ENCODE measurements at regions not wholly inside any gene's neighbourhood (a gene's known extent, or its start where the extent isn't known, plus 50 kb on each side); places are given as distances from the start of the nearest gene placed in this dataset.

DNA sequence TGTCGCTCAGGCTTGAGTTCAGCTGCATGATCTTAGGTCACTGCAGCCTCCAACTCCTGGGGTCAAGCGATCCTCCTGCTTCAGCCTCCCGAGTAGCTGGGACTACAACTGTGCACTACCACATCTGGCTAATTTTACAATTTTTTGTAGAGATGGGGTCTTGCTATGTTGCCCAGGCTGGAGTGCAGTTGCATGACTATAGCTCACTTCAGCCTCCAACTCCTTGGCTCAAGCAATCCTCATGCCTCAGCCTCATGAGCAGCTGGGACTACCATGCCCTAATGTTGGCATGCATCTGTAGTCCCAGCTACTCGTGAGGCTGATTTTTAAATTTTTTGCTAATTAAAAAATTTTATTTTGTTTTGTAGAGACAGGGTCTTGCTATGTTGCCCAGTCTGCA lies 101.9 kb upstream of the NPTX2 start:
- DNase-seq (ENCODE audit: low read depth): no peak

DNA sequence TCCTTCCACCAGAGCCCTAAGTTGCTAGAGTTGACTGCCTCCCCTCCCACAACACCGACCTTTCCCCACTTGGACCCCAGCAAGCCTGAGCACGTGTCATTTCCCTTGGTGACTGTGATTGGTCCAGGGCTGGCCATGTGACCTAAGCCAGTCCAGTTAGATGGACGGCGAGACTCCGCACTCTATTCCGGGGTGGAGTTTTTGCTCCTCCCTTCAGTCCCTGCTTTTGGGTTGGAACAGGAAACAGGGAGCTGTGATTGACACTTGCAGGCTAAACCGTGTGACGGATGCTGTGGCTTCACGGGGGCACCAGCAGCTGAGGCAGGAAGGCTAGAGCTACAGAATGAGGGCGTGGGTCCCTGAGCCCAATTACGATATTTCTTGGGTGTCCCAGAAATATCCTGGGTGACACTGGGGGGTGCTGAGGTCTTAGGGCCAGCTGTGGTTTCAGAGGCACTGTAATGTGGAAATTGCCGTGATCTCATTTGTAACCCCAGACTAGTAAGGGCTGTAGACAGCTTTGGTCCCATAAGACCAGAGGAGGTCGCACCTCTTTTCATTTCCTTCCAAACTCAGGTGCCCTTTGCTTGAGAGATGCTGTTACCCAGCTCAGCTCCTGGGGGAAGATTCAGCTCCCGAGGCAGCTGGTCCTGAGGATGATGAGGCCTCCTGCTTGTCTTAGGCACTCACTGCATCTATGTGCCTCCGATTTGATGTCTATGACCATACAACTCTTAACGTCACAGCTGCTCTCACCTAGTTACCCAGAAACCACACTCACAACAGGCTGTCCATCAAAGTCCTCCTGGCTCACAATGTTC lies 102.7 kb upstream of the NPTX2 start:
- no peak for DNase-seq (ENCODE audit: low read depth)

DNA sequence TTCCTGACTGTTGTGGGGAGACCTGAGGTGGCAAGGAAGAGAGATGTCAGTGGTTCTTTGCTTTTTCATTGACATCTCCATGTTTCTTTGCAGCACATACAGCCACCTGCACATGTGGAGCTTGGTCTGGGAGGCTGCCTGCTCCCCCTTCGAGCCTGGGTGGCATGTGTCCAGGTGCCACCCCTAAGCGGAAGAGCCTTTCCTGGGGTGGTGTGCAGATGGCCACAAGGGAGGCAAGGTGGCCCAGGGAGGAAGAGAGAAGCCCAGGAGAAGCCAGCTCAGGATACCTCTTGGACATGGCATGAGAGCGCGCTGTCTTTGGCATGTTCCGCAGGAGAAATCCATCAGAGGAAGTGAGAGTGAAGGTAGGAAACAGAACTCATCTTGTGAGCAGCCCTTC lies 105.9 kb upstream of the NPTX2 start:
- DNase-seq (ENCODE audit: low read depth): no peak

DNA sequence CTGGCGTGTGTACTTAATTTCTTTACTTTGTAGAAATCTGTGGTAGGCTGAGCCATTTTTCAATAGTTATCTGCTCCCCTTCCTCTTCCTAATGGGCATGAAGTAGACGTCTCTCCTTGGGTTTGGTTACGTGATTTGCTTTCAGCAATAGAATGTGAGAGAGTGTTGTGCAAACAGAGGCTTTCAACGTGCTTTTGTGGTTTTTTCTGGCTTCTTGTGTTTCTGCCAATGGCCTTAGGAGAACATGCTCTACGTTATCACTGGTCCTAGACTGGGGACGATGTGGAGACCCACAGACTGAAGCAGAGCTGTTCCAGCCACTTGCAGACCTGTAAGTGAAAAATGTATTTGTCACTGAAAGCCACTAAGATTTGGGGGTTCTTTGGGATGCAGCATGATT lies 107.2 kb upstream of the NPTX2 start:
- no peak for DNase-seq (ENCODE audit: low read depth)

DNA sequence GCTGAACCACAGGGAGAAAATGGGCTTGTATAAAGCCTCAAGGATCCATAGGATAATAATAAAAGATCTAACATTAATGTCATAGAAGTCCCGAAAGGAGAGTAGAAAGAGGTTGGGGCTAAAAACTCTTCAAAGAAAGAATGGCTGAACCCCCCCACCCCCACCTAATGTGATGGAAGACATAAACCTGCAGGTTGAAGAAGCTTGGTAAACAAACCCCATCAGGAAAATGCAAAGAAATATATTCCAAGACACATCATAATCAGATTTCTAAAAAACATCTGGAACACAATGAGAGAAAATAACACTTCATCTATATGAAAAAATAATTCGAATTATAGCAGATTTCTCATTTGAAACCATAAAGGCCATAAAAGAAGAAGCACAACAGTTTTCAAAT lies 105.6 kb upstream of the BAIAP2L1 start:
- DNase-seq (ENCODE audit: low read depth): no peak

DNA sequence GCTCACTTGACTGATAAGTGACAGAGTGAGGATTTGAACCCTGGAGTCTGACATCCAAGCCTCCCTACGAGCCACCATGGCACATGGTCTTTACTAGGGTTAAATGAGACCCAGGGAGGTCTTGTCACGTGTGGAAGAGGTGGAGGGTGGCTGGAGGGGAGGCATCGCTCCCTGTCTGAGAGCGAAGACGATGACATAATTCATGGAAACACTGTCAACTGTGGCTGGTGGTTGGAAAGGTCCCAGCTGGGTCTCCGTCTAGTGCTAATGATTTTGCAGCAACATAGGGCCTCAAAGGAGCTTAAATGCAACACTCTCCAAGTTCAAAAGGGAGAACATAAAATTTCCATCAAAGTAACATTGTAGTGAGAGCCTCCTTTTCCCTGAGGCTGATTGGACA lies 99.9 kb upstream of the BAIAP2L1 start:
- no peak for DNase-seq (ENCODE audit: low read depth)

DNA sequence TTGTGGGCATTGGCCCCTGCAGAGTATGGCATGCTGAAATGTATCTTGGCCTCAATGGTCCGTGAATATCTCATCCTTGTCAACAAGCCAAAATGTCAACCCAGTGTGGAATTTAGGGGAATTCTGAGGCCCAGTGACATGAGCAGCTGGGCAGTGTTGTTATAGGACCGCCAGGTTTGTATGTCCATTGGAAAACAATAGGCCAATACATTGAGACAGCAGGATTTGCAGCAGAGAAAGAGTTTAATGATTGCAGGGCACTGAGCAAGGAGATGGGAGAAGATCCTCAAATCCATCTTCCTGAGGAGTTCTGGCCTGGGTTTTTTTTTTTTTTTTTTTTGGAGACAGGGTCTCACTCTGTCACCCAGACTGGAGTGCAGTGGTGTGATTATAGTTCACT lies 95.7 kb upstream of the BAIAP2L1 start:
- no peak for DNase-seq (ENCODE audit: low read depth)

DNA sequence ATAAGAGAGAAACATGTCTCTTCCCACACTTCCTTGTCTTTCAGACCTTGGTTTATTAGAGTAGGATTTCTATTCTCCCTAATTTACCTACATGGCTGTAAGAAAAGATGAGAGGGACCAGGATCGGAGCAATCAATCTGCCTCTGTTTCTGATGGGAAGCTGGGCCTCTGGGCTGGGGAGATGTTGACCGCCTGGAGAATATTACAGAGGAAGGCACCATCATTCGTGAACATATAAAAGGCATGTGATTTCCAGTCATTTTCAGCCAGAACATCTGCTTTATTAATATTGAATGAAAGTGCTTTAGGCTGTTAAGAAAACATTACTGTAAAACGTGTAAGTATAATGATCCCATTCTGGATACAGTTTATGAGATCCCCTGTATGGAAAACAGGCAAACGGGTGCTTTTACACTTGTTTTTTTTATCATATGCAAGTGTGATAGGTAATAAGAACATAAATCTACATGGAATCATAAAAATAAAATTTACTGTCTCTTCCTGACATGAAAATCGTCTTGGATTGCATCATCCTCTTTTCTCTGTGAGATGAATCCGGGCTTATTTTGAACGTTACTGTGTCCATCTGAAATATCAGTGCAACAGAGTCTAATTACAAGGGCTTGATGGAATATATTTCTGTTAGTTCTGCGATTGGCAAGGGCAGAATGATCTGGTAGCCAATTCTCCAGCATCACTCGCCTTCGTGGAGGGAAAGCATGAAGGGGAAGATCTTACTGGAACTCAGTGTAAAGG lies 94.5 kb upstream of the BAIAP2L1 start:
- DNase-seq (ENCODE audit: low read depth): no peak

DNA sequence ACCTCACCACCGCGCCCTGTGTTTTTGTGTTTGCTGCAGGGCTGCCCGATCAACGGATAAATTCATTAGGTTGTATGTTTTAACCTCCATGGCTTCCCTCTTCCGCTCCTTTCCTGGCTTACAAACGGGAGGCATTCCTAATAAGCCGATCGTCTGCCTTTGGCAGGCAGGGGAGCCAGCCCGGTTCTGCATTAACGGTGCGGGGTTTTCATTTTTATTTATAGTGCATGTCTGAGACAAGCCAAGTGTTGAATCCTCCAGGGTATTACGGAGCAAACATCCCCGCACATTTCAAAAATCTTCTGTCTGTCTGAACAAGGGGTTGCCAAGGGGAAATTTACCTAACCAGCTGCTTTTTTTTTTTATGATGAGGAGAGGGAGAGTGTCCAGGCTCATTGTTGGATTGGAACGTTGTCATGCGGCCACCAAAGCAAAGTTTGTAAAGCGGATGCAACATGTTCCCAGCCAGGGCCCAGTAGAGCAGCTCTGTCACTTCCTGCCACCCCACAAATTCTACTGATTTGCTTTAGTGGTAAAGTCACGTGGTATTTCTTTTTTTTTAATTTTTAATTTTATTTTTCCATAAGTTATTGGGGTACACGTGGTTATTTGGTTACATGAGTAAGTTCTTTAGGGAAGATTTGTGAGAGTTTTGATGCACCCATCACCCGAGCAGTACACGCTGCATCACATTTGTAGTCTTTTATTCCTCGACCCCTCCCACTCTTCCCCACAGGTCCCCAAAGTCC lies 92.3 kb upstream of the BAIAP2L1 start:
- no peak for DNase-seq (ENCODE audit: low read depth)

DNA sequence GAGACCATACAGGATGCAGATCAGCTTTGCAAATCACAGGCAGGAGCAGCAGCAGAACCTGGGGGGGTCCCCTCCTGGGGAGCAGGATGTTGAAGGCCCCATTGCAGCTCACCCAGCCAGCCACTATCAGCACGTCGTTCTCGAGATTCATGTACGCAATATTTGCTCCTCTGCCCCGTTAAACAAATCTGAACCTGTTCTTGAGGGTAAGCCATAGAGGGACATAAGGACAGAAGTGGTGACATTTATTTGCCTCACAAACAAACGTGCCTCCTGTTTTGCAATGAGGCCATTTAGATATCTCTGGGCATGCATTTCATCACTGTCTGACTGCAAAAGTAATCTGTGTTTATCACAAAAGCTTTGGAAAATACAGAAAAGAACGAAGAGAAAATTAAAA lies 87.3 kb upstream of the BAIAP2L1 start:
- DNase-seq (ENCODE audit: low read depth): no peak

DNA sequence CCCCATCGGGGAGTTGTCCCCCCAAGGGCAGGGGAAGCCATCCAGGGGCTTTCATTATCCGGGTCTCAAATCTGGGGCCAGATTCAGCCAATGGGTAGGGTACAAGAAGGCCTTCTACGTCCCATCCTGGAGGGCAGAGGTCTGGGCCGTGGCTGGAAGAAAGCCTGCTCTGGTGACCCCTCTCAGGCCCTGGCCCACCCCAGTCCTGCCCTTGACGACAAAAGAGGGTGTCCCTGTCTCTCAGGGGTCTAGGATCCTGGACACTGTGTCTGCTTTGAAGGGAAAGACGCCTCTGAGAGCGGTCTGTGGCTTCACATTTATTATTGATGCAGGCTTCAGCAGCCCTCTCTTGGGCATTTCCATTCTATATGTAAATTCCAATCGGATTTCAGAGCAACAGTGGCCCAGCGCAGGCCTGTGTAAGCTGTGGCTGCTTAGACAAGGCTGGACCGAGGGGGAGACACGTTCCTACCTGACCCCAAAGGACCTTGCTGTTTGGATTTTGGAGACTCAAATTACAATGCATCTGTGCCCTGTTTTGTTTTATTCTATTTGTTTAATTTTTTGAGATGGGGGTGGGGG lies 83.2 kb upstream of the BAIAP2L1 start:
- no peak for DNase-seq (ENCODE audit: low read depth)

DNA sequence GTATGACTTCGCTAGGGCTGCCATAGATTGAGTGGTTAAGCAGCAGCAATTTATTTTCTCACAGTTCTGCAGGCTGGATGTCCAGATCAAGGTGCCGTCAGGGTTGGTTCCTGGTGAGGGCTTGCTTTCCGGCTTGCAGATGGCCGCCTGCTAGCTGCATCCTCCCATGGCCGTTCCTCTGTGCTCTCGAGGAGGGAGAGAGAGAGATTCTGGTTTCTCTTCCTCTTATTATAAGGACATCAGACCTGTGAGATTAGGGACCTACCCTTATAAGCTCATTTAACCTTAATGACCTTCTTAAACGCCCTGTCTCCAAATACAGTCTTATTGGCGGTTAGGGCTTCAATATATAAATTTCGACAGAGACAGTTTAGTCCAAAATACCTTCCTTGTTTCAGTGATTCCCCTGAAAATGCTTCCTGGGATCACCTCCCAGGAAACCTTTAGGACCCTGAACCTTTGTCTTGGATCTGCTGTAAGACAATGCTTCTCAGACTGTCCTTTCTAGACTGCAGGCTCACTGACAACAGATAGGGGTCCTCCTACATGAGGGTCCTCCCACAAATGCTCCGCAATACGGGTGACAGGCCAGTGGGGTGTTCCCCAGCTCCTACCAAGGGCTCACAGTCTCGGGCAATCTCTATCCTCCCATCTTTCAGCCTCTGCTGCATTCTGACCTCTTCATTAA lies 82.5 kb upstream of the BAIAP2L1 start:
- no peak for DNase-seq (ENCODE audit: low read depth)

DNA sequence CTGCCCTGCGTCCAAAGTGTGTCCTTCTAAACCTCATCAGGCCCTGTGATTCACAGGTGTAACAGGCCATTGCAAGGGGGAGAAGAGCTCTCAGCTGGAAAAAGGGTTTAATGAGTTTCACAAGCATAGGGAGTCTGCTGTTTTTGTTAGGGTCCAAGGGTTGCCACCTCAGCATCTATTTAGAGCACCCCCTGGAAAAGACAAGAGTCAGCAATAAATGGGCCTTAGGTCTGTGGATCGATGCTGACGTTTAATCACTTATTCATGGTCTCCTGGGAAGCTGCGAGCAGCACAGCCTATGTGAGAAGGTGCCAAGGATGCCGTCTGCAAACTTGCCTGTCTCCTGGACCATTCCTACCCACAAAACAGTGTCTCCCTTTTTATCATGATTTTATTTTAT lies 78.4 kb upstream of the BAIAP2L1 start:
- DNase-seq (ENCODE audit: low read depth): no peak

DNA sequence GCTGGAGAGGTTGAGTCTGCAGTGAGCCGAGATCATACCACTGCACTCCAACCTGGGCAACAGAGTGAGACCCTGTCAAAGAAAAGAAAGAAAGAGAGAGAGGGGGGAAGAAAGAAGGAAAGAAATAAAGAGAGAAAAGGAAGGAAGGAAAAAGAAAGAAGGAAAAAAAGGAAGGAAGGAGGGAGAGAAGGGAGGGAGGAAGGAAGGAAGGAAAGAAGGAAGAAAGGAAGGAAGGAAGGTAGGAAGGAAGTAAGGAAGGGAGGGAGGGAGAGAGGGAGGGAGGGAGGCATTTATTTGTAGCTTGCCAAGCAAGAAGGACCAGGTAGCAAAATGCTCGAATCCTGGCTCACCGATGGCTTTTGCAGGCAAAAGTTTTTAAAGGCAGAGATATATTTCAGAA lies 74.5 kb upstream of the BAIAP2L1 start:
- DNase-seq (ENCODE audit: low read depth): no peak

DNA sequence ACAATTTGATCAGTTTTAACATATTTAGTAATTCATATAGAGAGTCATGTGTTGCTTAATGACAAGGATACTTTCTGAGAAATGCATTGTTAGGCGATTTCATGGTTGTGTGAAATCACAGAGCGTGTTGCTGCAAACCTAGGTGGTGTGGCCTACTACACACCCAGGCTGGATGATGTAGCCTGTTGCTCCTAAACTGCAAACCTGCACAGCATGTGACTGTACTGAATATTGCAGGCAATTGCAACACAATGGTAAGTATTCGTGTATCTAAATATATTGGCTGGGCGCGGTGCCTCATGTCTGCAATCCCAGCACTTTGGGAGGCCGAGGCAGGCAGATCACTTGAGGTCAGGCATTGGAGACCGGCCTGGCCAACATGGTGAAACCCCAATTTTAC lies 73.7 kb upstream of the BAIAP2L1 start:
- DNase-seq (ENCODE audit: low read depth): no peak

DNA sequence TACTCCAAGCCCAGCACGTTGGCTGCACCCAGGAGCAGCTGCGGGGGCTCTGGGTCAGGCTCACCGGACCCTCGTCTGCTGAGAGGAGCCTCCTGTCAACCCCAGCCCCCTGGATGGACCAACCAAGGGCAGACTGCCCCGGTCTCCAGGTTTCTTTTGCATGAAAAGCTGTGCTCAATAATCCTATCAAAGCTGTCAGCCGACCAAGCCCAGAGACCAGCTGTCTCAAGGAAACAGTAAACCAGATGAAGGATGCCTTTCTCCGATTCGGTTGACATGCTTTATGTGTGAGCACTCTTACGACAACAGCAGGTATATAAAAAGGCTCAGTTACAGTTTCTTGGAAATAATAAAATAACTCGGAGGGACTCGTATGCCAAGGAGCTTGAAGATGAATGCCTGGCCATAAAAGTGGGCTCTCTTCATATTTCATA lies 71.6 kb upstream of the BAIAP2L1 start:
- DNase-seq (ENCODE audit: low read depth): no peak

DNA sequence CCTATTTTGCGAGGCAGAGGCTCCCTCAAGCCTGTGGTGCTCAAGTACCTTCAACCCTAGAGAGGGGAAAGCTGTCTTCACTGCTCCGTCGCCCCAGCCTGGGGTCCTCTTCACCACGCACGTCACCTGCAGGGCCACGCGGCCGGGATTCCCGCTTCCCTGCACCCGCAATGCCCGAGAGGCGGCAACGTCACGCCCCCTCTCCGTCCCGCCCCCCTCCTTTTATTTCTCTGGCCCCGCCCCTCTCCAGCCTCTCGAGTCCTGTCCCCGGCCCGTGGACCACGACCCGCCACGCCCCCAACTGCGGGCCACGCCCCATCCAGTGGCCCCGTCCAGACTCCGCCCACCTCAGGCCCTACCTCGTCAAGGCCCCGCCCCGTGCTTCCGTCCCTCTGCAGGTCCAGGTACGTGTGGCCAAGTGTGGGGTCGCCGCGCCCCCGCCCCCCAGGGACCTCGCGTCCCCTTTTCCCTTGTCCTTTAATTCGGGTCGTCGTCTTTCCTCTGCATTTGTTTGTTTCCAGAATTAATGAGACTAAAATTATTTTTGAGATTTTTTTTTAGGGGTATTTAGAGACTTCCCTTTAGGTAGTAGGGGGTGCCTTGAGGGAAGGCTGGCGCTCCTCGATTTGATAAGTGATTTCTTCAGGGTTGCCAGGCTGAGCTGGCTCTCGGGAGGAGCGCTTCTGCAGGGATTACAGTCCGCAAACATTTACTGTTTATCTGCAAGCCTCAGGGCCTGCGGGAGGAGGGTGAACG lies 69.8 kb upstream of the BAIAP2L1 start:
- no peak for DNase-seq (ENCODE audit: low read depth)

DNA sequence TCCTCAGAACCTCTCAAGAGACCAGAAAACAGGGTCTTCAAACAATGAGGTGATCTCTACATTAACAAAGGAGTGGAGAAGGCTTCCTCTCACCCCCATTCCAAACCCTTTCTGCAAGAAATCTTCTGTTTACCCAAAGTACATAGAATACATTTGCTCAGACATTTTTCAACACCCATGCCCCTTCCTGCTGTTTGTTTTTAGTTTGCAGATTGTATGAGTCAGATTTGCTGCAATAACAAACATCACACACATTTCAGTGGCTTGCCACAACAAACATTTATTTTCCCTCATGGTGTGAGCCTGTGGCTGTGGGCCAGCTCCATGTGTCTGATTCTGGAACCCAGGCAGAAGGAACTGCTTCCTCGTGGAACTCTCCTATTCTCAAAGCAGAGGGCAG lies 68.2 kb upstream of the BAIAP2L1 start:
- DNase-seq (ENCODE audit: low read depth): no peak

DNA sequence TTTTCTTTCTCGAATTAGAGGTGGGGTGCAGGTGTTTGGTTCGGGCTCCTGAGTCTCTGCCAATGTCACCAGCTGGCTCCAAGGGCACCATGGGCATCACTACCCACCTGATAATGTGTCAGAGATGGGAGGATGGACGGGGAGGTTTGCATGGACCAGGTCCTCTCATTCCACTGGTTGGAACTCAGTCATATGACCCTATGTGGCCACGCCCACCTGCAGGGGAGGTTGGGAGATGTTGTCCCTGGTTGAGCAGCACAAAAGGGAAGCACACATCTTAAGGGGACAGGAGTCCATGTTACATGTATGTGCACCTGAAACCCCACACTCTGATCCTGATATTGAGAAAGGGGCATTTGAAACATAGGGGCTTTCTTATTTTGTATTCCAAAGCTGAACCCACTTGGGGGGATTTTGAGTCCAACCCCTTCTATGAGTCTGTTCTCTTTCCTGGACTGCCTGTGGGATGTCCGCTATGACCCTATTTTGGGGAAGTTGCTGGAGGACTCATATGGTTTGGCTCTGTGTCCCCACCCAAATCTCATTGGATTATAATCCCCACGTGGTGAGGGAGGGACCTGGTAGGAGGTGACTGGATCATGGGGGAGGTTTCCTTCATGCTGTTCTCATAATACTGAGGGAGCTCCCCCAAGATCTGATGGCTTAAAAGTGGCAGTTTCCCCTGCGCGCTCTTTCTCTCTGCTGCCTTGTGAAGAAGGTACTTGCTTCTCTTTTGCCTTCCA lies 66.9 kb upstream of the BAIAP2L1 start:
- no peak for DNase-seq (ENCODE audit: low read depth)

DNA sequence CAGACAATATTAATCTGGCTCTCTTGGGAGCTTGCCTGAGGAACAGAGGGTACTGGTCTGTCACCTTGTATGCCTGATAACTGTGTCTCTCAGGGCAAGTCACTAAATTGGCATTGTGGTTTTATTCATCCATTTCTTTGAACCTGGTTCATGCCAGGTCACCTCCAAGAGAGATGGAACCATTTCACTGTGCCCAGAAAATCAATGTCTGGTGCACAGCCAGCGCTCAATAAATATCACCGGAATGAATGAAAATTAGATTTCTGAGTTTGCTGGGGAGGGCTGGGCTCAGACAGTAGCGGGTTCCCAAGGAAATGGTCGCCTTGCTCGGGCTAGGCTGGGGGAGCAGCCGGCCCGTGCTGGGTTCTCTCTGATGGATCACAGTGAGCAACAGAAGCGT lies 64.1 kb upstream of the BAIAP2L1 start:
- no peak for DNase-seq (ENCODE audit: low read depth)

DNA sequence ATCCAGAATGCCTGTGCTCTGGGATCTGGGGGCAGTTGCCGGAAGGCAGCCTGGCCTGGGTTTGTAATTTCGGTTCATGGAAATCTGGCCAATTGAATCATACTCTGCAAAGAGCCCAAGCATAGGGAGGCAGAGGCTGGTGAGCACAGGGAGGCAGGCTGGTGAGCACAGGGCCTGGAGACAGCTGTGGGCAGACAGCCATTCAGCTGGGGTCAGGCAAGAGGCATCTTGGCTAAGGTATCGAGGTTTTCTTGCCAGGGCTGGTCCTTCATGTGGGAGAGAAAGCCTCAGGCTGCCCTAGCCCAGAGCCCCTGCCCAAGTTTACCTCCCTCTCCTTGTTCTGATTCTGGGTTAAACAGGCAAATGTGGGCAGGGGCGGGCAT lies 63.7 kb upstream of the BAIAP2L1 start:
- DNase-seq (ENCODE audit: low read depth): no peak
